SK-N-SH treated with all-trans-retinoic acid at 6 μM for 48 hours (cell line): ENCODE measurements at regions not wholly inside any gene's neighbourhood (a gene's known extent, or its start where the extent isn't known, plus 50 kb on each side); places are given as distances from the start of the nearest gene placed in this dataset.

ENCODE experiments used
- ATAC-seq: fragments of 200-7000 bp; cut with Tn5 transposase; 3 replicates; pipeline ENCODE4 v1.9.1; 2020; ENCODE audit warnings: mild to moderate bottlenecking, moderate library complexity
- ARNTL ChIP-seq: fragments of 450-650 bp; formaldehyde crosslinking; IDR thresholded peaks from 2 replicates; pipeline ENCODE4 v1.5.0; 2020; ENCODE audit warnings: low read depth, mild to moderate bottlenecking, moderate library complexity, borderline replicate concordance
- BACH2 ChIP-seq: fragments of 250-450 bp; sonication (Bioruptor Pico); IDR thresholded peaks from 2 replicates; pipeline ENCODE4 v1.9.0; 2021; ENCODE audit warnings: mild to moderate bottlenecking, borderline replicate concordance
- CREB5 ChIP-seq: fragments of 250-450 bp; sonication (Bioruptor Pico); IDR thresholded peaks from 2 replicates; pipeline ENCODE4 v1.5.1; 2020; ENCODE audit warnings: low read depth, mild to moderate bottlenecking, moderate library complexity
- CSRNP3 ChIP-seq: fragments of 250-450 bp; sonication (Bioruptor Pico); IDR thresholded peaks from 2 replicates; pipeline ENCODE4 v1.5.1; 2021; ENCODE audit warnings: mild to moderate bottlenecking, moderate library complexity
- ESRRG ChIP-seq: fragments of 250-450 bp; sonication (Bioruptor Pico); IDR thresholded peaks from 2 replicates; pipeline ENCODE4 v1.6.1; 2021; ENCODE audit warnings: mild to moderate bottlenecking
- GLIS3 ChIP-seq: fragments of 250-450 bp; sonication (Bioruptor Pico); IDR thresholded peaks from 2 replicates; pipeline ENCODE4 v1.5.0; 2020; ENCODE audit warnings: mild to moderate bottlenecking, moderate library complexity
- ISL1 ChIP-seq: fragments of 250-450 bp; sonication (Bioruptor Pico); IDR thresholded peaks from 2 replicates; pipeline ENCODE4 v2.1.2; 2022; ENCODE audit warnings: mild to moderate bottlenecking, moderate library complexity
- OSR1 ChIP-seq: fragments of 250-450 bp; sonication (Bioruptor Pico); IDR thresholded peaks from 2 replicates; pipeline ENCODE4 v1.8.0; 2022; ENCODE audit warnings: moderate library complexity, mild to moderate bottlenecking, inconsistent platforms
- PATZ1 ChIP-seq: fragments of 250-450 bp; sonication (Bioruptor Pico); IDR thresholded peaks from 2 replicates; pipeline ENCODE4 v1.8.0; 2020; ENCODE audit warnings: mild to moderate bottlenecking, moderate library complexity, borderline replicate concordance
- POU6F1 ChIP-seq: fragments of 250-450 bp; sonication (Bioruptor Pico); IDR thresholded peaks from 2 replicates; pipeline ENCODE4 v1.8.0; 2021; ENCODE audit warnings: low read depth, mild to moderate bottlenecking, moderate library complexity, borderline replicate concordance
- PPARA ChIP-seq: fragments of 250-450 bp; sonication (Bioruptor Pico); IDR thresholded peaks from 2 replicates; pipeline ENCODE4 v1.5.0; 2020; ENCODE audit warnings: mild to moderate bottlenecking, borderline replicate concordance
- RARB ChIP-seq: fragments of 250-450 bp; sonication (Bioruptor Pico); IDR thresholded peaks from 2 replicates; pipeline ENCODE4 v1.8.0; 2021; ENCODE audit warnings: mild to moderate bottlenecking, moderate library complexity
- SNAI2 ChIP-seq: fragments of 250-450 bp; sonication (Bioruptor Pico); IDR thresholded peaks from 2 replicates; pipeline ENCODE4 v1.5.0; 2020; ENCODE audit warnings: mild to moderate bottlenecking, moderate library complexity
- TCF4 ChIP-seq: fragments of 250-450 bp; sonication (Bioruptor Pico); IDR thresholded peaks from 2 replicates; pipeline ENCODE4 v1.8.0; 2021; ENCODE audit warnings: mild to moderate bottlenecking, moderate library complexity, borderline replicate concordance
- TOX ChIP-seq: fragments of 250-450 bp; sonication (Bioruptor Pico); IDR thresholded peaks from 2 replicates; pipeline ENCODE4 v1.8.0; 2021; ENCODE audit warnings: mild to moderate bottlenecking, moderate library complexity, borderline replicate concordance
- TSHZ2 ChIP-seq: fragments of 250-450 bp; sonication (Bioruptor Pico); IDR thresholded peaks from 2 replicates; pipeline ENCODE4 v1.5.0; 2020; ENCODE audit warnings: mild to moderate bottlenecking, moderate library complexity
- ZC3H10 ChIP-seq: fragments of 250-450 bp; sonication (Bioruptor Pico); IDR thresholded peaks from 2 replicates; pipeline ENCODE4 v1.5.1; 2021; ENCODE audit warnings: mild to moderate bottlenecking, moderate library complexity
- ZFP3 ChIP-seq: fragments of 250-450 bp; sonication (Bioruptor Pico); IDR thresholded peaks from 2 replicates; pipeline ENCODE4 v1.5.0; 2020; ENCODE audit warnings: mild to moderate bottlenecking, moderate library complexity
- ZFP30 ChIP-seq: fragments of 450-650 bp; formaldehyde crosslinking; IDR thresholded peaks from 2 replicates; pipeline ENCODE4 v1.5.0; 2022; ENCODE audit warnings: mild to moderate bottlenecking, moderate library complexity
- ZNF70 ChIP-seq: fragments of 450-650 bp; formaldehyde crosslinking; IDR thresholded peaks from 2 replicates; pipeline ENCODE4 v1.5.0; 2020; ENCODE audit warnings: mild to moderate bottlenecking, moderate library complexity
- ZNF8 ChIP-seq: fragments of 450-650 bp; formaldehyde crosslinking; IDR thresholded peaks from 2 replicates; pipeline ENCODE4 v1.5.0; 2020; ENCODE audit warnings: mild to moderate bottlenecking, moderate library complexity

- TF ChIP-seq ZC3H10: no peak
- TF ChIP-seq OSR1 (CRISPR knock-in tag): no peak
- TF ChIP-seq ZNF70: no peak
- no peak for TF ChIP-seq BACH2 (CRISPR knock-in tag)
- TF ChIP-seq TOX: no peak
- no peak for TF ChIP-seq ESRRG (CRISPR knock-in tag)
- no peak for TF ChIP-seq TCF4 (CRISPR knock-in tag)
- no peak for TF ChIP-seq TSHZ2 (CRISPR knock-in tag)
- no peak for TF ChIP-seq ZFP3 (CRISPR knock-in tag)
- TF ChIP-seq POU6F1 (CRISPR knock-in tag): no peak
- no peak for TF ChIP-seq CSRNP3 (CRISPR knock-in tag)
- no peak for TF ChIP-seq PPARA (CRISPR knock-in tag)
- TF ChIP-seq ZFP30 (CRISPR knock-in tag): no peak
- ATAC-seq: no peak
Observed at GRCh38 chr3:124671106-124671505, 59.1 kb upstream of the UMPS start.

GRCh38 chr3:124674336-124674735 is 55.9 kb upstream of the UMPS start:
- TF ChIP-seq ZC3H10 (no peak), ZNF70 (no peak), RARB (no peak), TCF4 (CRISPR knock-in tag) (no peak), OSR1 (CRISPR knock-in tag) (no peak), POU6F1 (CRISPR knock-in tag) (no peak), PATZ1 (CRISPR knock-in tag) (no peak), TOX (no peak), TSHZ2 (CRISPR knock-in tag) (no peak), CREB5 (CRISPR knock-in tag) (no peak), GLIS3 (CRISPR knock-in tag) (no peak), ZFP30 (CRISPR knock-in tag) (no peak), ZNF8 (CRISPR knock-in tag) (no peak), ARNTL (no peak), CSRNP3 (CRISPR knock-in tag) (no peak), ISL1 (CRISPR knock-in tag) (no peak), SNAI2 (no peak), ESRRG (CRISPR knock-in tag) (no peak), PPARA (CRISPR knock-in tag) (no peak), ZFP3 (CRISPR knock-in tag) (no peak)
- ATAC-seq: no peak
